GM12878 (cell line): ENCODE measurements at regions not wholly inside any gene's neighbourhood (a gene's known extent, or its start where the extent isn't known, plus 50 kb on each side); places are given as distances from the start of the nearest gene placed in this dataset.

Source experiments
- ATAC-seq: fragments of 200-7000 bp; cut with Tn5 transposase; 3 replicates; pipeline ENCODE4 v1.9.1; 2020; ENCODE audit warnings: mild to moderate bottlenecking, moderate library complexity
- BruUV-seq: library from RNA; stranded (reverse); fragments of 400-500 nt; replicated peaks from 2 replicates; lab custom pipeline; 2021; lab: Mats Ljungman, UMichigan
- CTCF ChIA-PET: fragments of 300-600 bp; sonication (Branson Sonifier 250); formaldehyde crosslinking; extraction: SDS; loops from one replicate; lab custom pipeline; 2021; ENCODE audit warnings: inconsistent platforms; lab: Yijun Ruan, JAX
- POLR2A ChIA-PET: fragments of 350-600 bp; formaldehyde crosslinking; extraction: SDS; loops from one replicate; lab custom pipeline; 2021; ENCODE audit warnings: inconsistent platforms; lab: Charles Lee
- RAD21 ChIA-PET: fragments of 300-600 bp; sonication (Branson Sonifier 250); formaldehyde crosslinking; loops from one replicate; lab custom pipeline; 2023; ENCODE audit warnings: antibody characterized with exemption; ENCODE audit not compliant: unreplicated experiment; lab: Charles Lee
- SMC1A ChIA-PET: fragments of 300-600 bp; sonication (Branson Sonifier 250); formaldehyde crosslinking; loops from one replicate; lab custom pipeline; 2023; ENCODE audit not compliant: unreplicated experiment, uncharacterized antibody; lab: Charles Lee
- DNase-seq: peaks from one replicate; pipeline ENCODE4 v3.0.0-alpha.2; 2011; ENCODE audit warnings: low read depth, low spot score
- FAIRE-seq: peaks from 3 replicates; lab custom pipeline; 2011; peaks lifted over from hg19 to GRCh38; lab: Jason Lieb, UNC
- H2AFZ ChIP-seq: 2 replicates; pipeline ENCODE4 v1.6.0; 2011; ENCODE audit warnings: low read depth, low read length, control low read depth; ENCODE audit not compliant: control insufficient read depth
- H3K27ac ChIP-seq: 2 replicates; pipeline ENCODE4 v1.5.1; 2011; ENCODE audit warnings: control low read depth; ENCODE audit not compliant: control insufficient read depth, insufficient read depth
- H3K27me3 ChIP-seq, 2 experiments: replicated peaks in 1 of 2; 2 replicates each; pipeline versions ENCODE4 v1.6.0 to v1.6.1; 2011; ENCODE audit warnings: low read length in 1 of 2; ENCODE audit not compliant: control insufficient read depth in 2 of 2, insufficient read depth in 2 of 2
- H3K36me3 ChIP-seq, 2 experiments: 2 replicates each; pipeline ENCODE4 v1.5.1; 2011; ENCODE audit warnings: low read length in 1 of 2; ENCODE audit not compliant: control insufficient read depth in 2 of 2, insufficient read depth in 2 of 2
- H3K4me1 ChIP-seq: 2 replicates; pipeline ENCODE4 v1.6.1; 2011; ENCODE audit warnings: mild to moderate bottlenecking, low read length, moderate library complexity, mixed read lengths; ENCODE audit not compliant: control insufficient read depth, insufficient read depth
- H3K4me2 ChIP-seq: 2 replicates; pipeline ENCODE4 v1.6.0; 2011; ENCODE audit warnings: control low read depth; ENCODE audit not compliant: control insufficient read depth, insufficient read depth
- H3K4me3 ChIP-seq: fragments of 200-600 bp; sonication (generic); 2 replicates; pipeline ENCODE4 v1.5.1; 2016
- H3K79me2 ChIP-seq: 2 replicates; pipeline ENCODE4 v1.6.0; 2011; ENCODE audit warnings: low read length; ENCODE audit not compliant: control insufficient read depth, insufficient read depth
- H3K9ac ChIP-seq: 2 replicates; pipeline ENCODE4 v1.8.0; 2011; ENCODE audit warnings: low read length, control low read depth, mixed read lengths; ENCODE audit not compliant: control insufficient read depth, insufficient read depth
- H3K9me3 ChIP-seq: replicated peaks from 3 replicates; pipeline ENCODE4 v1.5.1; 2011; ENCODE audit warnings: mild to moderate bottlenecking, low read length; ENCODE audit not compliant: control insufficient read depth, insufficient read depth
- H4K20me1 ChIP-seq: 2 replicates; pipeline ENCODE4 v1.6.0; 2011; ENCODE audit not compliant: control insufficient read depth, insufficient read depth
- DPF2 ChIP-seq: fragments of 450-650 bp; IDR thresholded peaks from 2 replicates; pipeline ENCODE4 v1.6.1; 2017; ENCODE audit warnings: mild to moderate bottlenecking
- ESRRA ChIP-seq: IDR thresholded peaks from 2 replicates; pipeline ENCODE4 v1.6.1; 2012; ENCODE audit warnings: mild to moderate bottlenecking, low read length, improper control_type of control experiment
- EZH2 ChIP-seq: IDR thresholded peaks from 2 replicates; pipeline ENCODE4 v1.6.1; 2012; ENCODE audit warnings: low read depth, mild to moderate bottlenecking, control low read depth, inconsistent platforms, low read length, borderline replicate concordance; ENCODE audit not compliant: control insufficient read depth
- FOXM1 ChIP-seq: IDR thresholded peaks from 2 replicates; pipeline ENCODE4 v1.6.1; 2012; ENCODE audit warnings: low read depth, mild to moderate bottlenecking, inconsistent platforms, low read length, moderate library complexity
- IKZF2 ChIP-seq, 2 experiments: fragments of 450-650 bp; IDR thresholded peaks; 2 replicates each; pipeline ENCODE4 v1.6.1; 2017; ENCODE audit warnings: mild to moderate bottlenecking in 2 of 2, moderate library complexity in 2 of 2
- IRF3 ChIP-seq: fragments of 450-650 bp; IDR thresholded peaks from 2 replicates; pipeline ENCODE4 v1.6.1; 2014; ENCODE audit warnings: mild to moderate bottlenecking
- JUND ChIP-seq: IDR thresholded peaks from 2 replicates; pipeline ENCODE4 v1.6.1; 2012; ENCODE audit warnings: low read depth, mild to moderate bottlenecking, low read length, improper control_type of control experiment, moderate library complexity
- KAT2A ChIP-seq: conservative IDR thresholded peaks from 2 replicates; pipeline ENCODE4 v1.6.1; 2011; ENCODE audit warnings: low read depth, low read length; ENCODE audit not compliant: control insufficient read depth
- KLF5 ChIP-seq: fragments of 450-650 bp; IDR thresholded peaks from 2 replicates; pipeline ENCODE4 v1.6.1; 2014; ENCODE audit warnings: mild to moderate bottlenecking; ENCODE audit not compliant: partially characterized antibody
- MEF2B ChIP-seq: fragments of 450-650 bp; IDR thresholded peaks from 2 replicates; pipeline ENCODE4 v1.6.1; 2018; ENCODE audit warnings: mild to moderate bottlenecking, moderate library complexity; ENCODE audit not compliant: partially characterized antibody, poor library complexity, severe bottlenecking
- REST ChIP-seq: IDR thresholded peaks from 2 replicates; pipeline ENCODE4 v1.6.1; 2012; ENCODE audit warnings: mild to moderate bottlenecking, low read depth, low read length
- SKIL ChIP-seq: fragments of 450-650 bp; IDR thresholded peaks from 2 replicates; pipeline ENCODE4 v1.6.1; 2017; ENCODE audit warnings: mild to moderate bottlenecking, low read depth, inconsistent platforms; ENCODE audit not compliant: poor library complexity, severe bottlenecking
- SMAD1 ChIP-seq: fragments of 450-650 bp; IDR thresholded peaks from 2 replicates; pipeline ENCODE4 v1.6.1; 2018; ENCODE audit warnings: mild to moderate bottlenecking, low read depth; ENCODE audit not compliant: partially characterized antibody
- SMARCA5 ChIP-seq: fragments of 450-650 bp; IDR thresholded peaks from 2 replicates; pipeline ENCODE4 v1.6.1; 2017; ENCODE audit warnings: mild to moderate bottlenecking
- SPI1 ChIP-seq: IDR thresholded peaks from 2 replicates; pipeline ENCODE4 v1.6.1; 2011; ENCODE audit warnings: low read depth, mild to moderate bottlenecking, low read length, moderate library complexity, borderline replicate concordance; ENCODE audit not compliant: insufficient read depth
- TCF12 ChIP-seq: IDR thresholded peaks from 2 replicates; pipeline ENCODE4 v1.6.1; 2011; ENCODE audit warnings: low read depth, mild to moderate bottlenecking, low read length
- USF1 ChIP-seq: IDR thresholded peaks from 2 replicates; pipeline ENCODE4 v1.6.1; 2011; ENCODE audit warnings: borderline replicate concordance, low read depth, mild to moderate bottlenecking, moderate library complexity, mixed read lengths, low read length; ENCODE audit not compliant: insufficient read depth; ENCODE audit errors: extremely low read length
- ZNF217 ChIP-seq: fragments of 450-650 bp; IDR thresholded peaks from 2 replicates; pipeline ENCODE4 v1.6.1; 2017; ENCODE audit warnings: antibody characterized with exemption, mild to moderate bottlenecking
- WGBS: methylation state at CpG from one replicate; pipeline ENCODE4 v1.1.6; 2016; ENCODE audit warnings: low lambda C conversion rate; ENCODE audit not compliant: insufficient replicate concordance, insufficient coverage; ENCODE audit errors: missing lambda C conversion rate; 5-methylcytosine and 5-hydroxymethylcytosine counted together
- in situ Hi-C: fragments of 300-500 bp; cut with MboI; formaldehyde crosslinking; loops from 9 replicates; pipeline ENCODE4 v1.14.3; 2018; ENCODE audit warnings: mixed read lengths
- intact Hi-C: fragments of 100-400 bp; cut with micrococcal nuclease; formaldehyde crosslinking; loops from one replicate; pipeline ENCODE4 v1.14.2; 2022; ENCODE audit not compliant: unreplicated experiment

- Histone ChIP-seq H3K27ac (no peak overlapping the region), H3K4me2 (no peak overlapping the region), H3K4me1 (no peaks in the 10 kb centered on the region), H4K20me1 (no peaks in the 10 kb centered on the region), H3K9me3 (no peaks in the 10 kb centered on the region), H3K4me3 (no peak overlapping the region), H3K9ac (no peak overlapping the region), H3K27me3 (no peaks in the 10 kb centered on the region), H3K36me3 (no peaks in the 10 kb centered on the region), H3K79me2 (no peaks in the 10 kb centered on the region), H2AFZ (no peak overlapping the region)
- WGBS: 78% methylated on average over 1 of the region's 1 CpG
- intact Hi-C loops: no loop called here
- ChIA-PET SMC1A (no interaction called here), RAD21 (no interaction called here), CTCF (no interaction called here), POLR2A (interaction anchor here (0.7 kb wide), 1 partner anchor 108 kb away, joined by 3 read pairs; no protein-coding TSS in a partner anchor)
- DNase-seq (no peak), ATAC-seq (no peak), FAIRE-seq (no peak)
- in situ Hi-C loops: no loop called here
- BruUV-seq: no TSS peak
- TF ChIP-seq FOXM1 (no peak), KLF5 (no peak), USF1 (no peak), ZNF217 (no peak), TCF12 (no peak), SKIL (no peak), MEF2B (no peak), DPF2 (no peak), SMAD1 (no peak), IRF3 (no peak), SMARCA5 (no peak), IKZF2 (IDR thresholded peaks at IDR 0.05) (no peak), SPI1 (no peak), REST (no peak), JUND (no peak), KAT2A (no peak), EZH2 (no peak), ESRRA (no peak)
Measured at GRCh38 chr14:27387463-27387862, 789.6 kb upstream of the NOVA1 start.
